IMR-90 (cell line): ENCODE measurements at regions not wholly inside any gene's neighbourhood (a gene's known extent, or its start where the extent isn't known, plus 50 kb on each side); places are given as distances from the start of the nearest gene placed in this dataset.
"Not testable (repeated sequence)": the region's sequence is repeated elsewhere in the genome, so short reads cannot be mapped to it uniquely, and the experiment has no call there.

Experiments
- ATAC-seq: fragments of 200-7000 bp; cut with Tn5 transposase; 2 replicates; pipeline ENCODE4 v1.9.1; 2020; ENCODE audit warnings: low read depth, mild to moderate bottlenecking, moderate library complexity
- BruUV-seq: library from RNA; stranded (reverse); fragments of 400-500 nt; replicated peaks from 2 replicates; lab custom pipeline; 2021; lab: Mats Ljungman, UMichigan
- CTCF ChIA-PET: fragments of 300-600 bp; formaldehyde crosslinking; extraction: SDS; loops from one replicate; lab custom pipeline; 2021; ENCODE audit warnings: antibody characterized with exemption; lab: Yijun Ruan, JAX
- POLR2A ChIA-PET: fragments of 300-600 bp; sonication (Branson Sonifier 250); formaldehyde crosslinking; loops from one replicate; lab custom pipeline; 2022; ENCODE audit warnings: antibody characterized with exemption; ENCODE audit not compliant: unreplicated experiment; lab: Charles Lee
- DNase-seq: peaks from one replicate; pipeline ENCODE4 v3.0.0; 2013
- H2AFZ ChIP-seq: replicated peaks from 2 replicates; pipeline ENCODE3; 2013; ENCODE audit warnings: low read length, mild to moderate bottlenecking; ENCODE audit not compliant: poor library complexity
- H2AK5ac ChIP-seq: 2 replicates; pipeline ENCODE4 v1.6.1; 2013; ENCODE audit warnings: low read depth, low read length, inconsistent platforms
- H2AK9ac ChIP-seq: replicated peaks from 2 replicates; pipeline ENCODE3; 2013; ENCODE audit warnings: mild to moderate bottlenecking, low read depth, low read length, moderate library complexity; ENCODE audit not compliant: poor library complexity
- H2BK120ac ChIP-seq: 2 replicates; pipeline ENCODE4 v1.6.1; 2013; ENCODE audit warnings: low read depth, low read length, inconsistent platforms
- H2BK15ac ChIP-seq: 3 replicates; pipeline ENCODE4 v1.6.1; 2013; ENCODE audit warnings: low read depth, low read length, inconsistent platforms
- H2BK20ac ChIP-seq: 2 replicates; pipeline ENCODE4 v1.6.1; 2013; ENCODE audit warnings: low read depth, mild to moderate bottlenecking, inconsistent platforms, low read length, moderate library complexity
- H2BK5ac ChIP-seq: 2 replicates; pipeline ENCODE4 v1.6.1; 2013; ENCODE audit warnings: mild to moderate bottlenecking, low read depth, low read length, inconsistent platforms; ENCODE audit not compliant: poor library complexity, severe bottlenecking
- H3K14ac ChIP-seq: replicated peaks from 2 replicates; pipeline ENCODE4 v1.6.1; 2013; ENCODE audit warnings: low read depth, low read length, inconsistent platforms
- H3K18ac ChIP-seq: 2 replicates; pipeline ENCODE4 v1.6.1; 2013; ENCODE audit warnings: low read depth, low read length, control low read depth
- H3K23ac ChIP-seq: 2 replicates; pipeline ENCODE4 v1.6.1; 2013; ENCODE audit warnings: low read depth, low read length, inconsistent platforms
- H3K27ac ChIP-seq: 2 replicates; pipeline ENCODE4 v1.5.1; 2013; ENCODE audit warnings: mild to moderate bottlenecking, control low read depth, low read length; ENCODE audit not compliant: insufficient read depth
- H3K27me3 ChIP-seq: 2 replicates; pipeline ENCODE4 v1.6.1; 2013; ENCODE audit warnings: low read length; ENCODE audit not compliant: control insufficient read depth, insufficient read depth
- H3K36me3 ChIP-seq: 2 replicates; pipeline ENCODE4 v1.6.1; 2013; ENCODE audit warnings: low read length, mixed read lengths; ENCODE audit not compliant: control insufficient read depth, insufficient read depth
- H3K4ac ChIP-seq: 2 replicates; pipeline ENCODE4 v1.6.1; 2013; ENCODE audit warnings: low read depth, low read length, inconsistent platforms
- H3K4me1 ChIP-seq: 2 replicates; pipeline ENCODE4 v1.6.1; 2013; ENCODE audit warnings: low read length, mixed read lengths; ENCODE audit not compliant: control insufficient read depth, insufficient read depth
- H3K4me2 ChIP-seq: 2 replicates; pipeline ENCODE4 v1.6.1; 2013; ENCODE audit warnings: low read depth, mild to moderate bottlenecking, control low read depth, low read length, moderate library complexity
- H3K4me3 ChIP-seq: 2 replicates; pipeline ENCODE4 v1.5.1; 2013; ENCODE audit warnings: low read depth, mild to moderate bottlenecking, control low read depth, low read length, moderate library complexity; ENCODE audit not compliant: insufficient read depth
- H3K56ac ChIP-seq: 2 replicates; pipeline ENCODE4 v1.6.1; 2013; ENCODE audit warnings: low read length, inconsistent platforms; ENCODE audit not compliant: insufficient read depth; ENCODE audit errors: extremely low read depth
- H3K79me1 ChIP-seq, 2 experiments: 2 replicates each; pipeline ENCODE4 v1.6.1; 2013; ENCODE audit warnings: low read length in 2 of 2, inconsistent platforms in 1 of 2, low read depth in 1 of 2
- H3K9ac ChIP-seq: 2 replicates; pipeline ENCODE4 v1.6.1; 2013; ENCODE audit warnings: low read depth, low read length, control low read depth
- H3K9me1 ChIP-seq: 2 replicates; pipeline ENCODE4 v1.6.1; 2013; ENCODE audit warnings: low read length, inconsistent platforms; ENCODE audit not compliant: insufficient read depth
- H3K9me3 ChIP-seq: 2 replicates; pipeline ENCODE4 v1.6.1; 2013; ENCODE audit warnings: low read length; ENCODE audit not compliant: control insufficient read depth, insufficient read depth
- H4K20me1 ChIP-seq: 2 replicates; pipeline ENCODE4 v1.6.1; 2013; ENCODE audit warnings: low read length, inconsistent platforms; ENCODE audit not compliant: insufficient read depth
- H4K5ac ChIP-seq: 2 replicates; pipeline ENCODE4 v1.6.1; 2013; ENCODE audit warnings: mild to moderate bottlenecking, low read depth, low read length, control low read depth
- H4K8ac ChIP-seq, 2 experiments: 2 replicates each; pipeline ENCODE4 v1.6.1; 2013; ENCODE audit warnings: low read depth in 2 of 2, low read length in 2 of 2, control low read depth in 1 of 2, inconsistent platforms in 1 of 2
- H4K91ac ChIP-seq: 2 replicates; pipeline ENCODE4 v1.6.1; 2013; ENCODE audit warnings: low read depth, low read length, inconsistent platforms; ENCODE audit not compliant: insufficient read depth
- CEBPB ChIP-seq: IDR thresholded peaks from 2 replicates; pipeline ENCODE4 v1.6.1; 2012; ENCODE audit warnings: low read depth, low read length, improper control_type of control experiment
- CHD1 ChIP-seq: IDR thresholded peaks from 2 replicates; pipeline ENCODE4 v1.6.1; 2012; ENCODE audit warnings: low read depth, low read length, improper control_type of control experiment
- FOS ChIP-seq: fragments of 150-350 bp; IDR thresholded peaks from 2 replicates; pipeline ENCODE4 v1.6.1; 2016; ENCODE audit warnings: low read depth, low read length
- MAFK ChIP-seq: IDR thresholded peaks from 2 replicates; pipeline ENCODE4 v1.6.1; 2012; ENCODE audit warnings: low read depth, low read length, improper control_type of control experiment
- POLR2A ChIP-seq: IDR thresholded peaks from 2 replicates; pipeline ENCODE4 v1.6.1; 2012; ENCODE audit warnings: mild to moderate bottlenecking, low read depth, low read length
- RAD21 ChIP-seq: IDR thresholded peaks from 2 replicates; pipeline ENCODE4 v1.6.1; 2012; ENCODE audit warnings: low read length, improper control_type of control experiment
- WGBS, 2 experiments: methylation state at CpG; one replicate each; pipeline versions ENCODE4 v1.1.5 to v1.1.7; 2013; ENCODE audit warnings: missing lambda C conversion rate in 2 of 2; ENCODE audit not compliant: insufficient read length in 1 of 2; ENCODE audit errors: extremely low coverage in 2 of 2; 5-methylcytosine and 5-hydroxymethylcytosine counted together
- dilution Hi-C: fragments of 300-500 bp; cut with HindIII; formaldehyde crosslinking; loops from one replicate; pipeline ENCODE4 v1.14.3; 2018; ENCODE audit warnings: low sequenced_read_pairs; ENCODE audit not compliant: unreplicated experiment
- in situ Hi-C: fragments of 300-500 bp; cut with MboI; formaldehyde crosslinking; loops from 3 replicates; pipeline ENCODE4 v1.14.3; 2019; ENCODE audit warnings: low sequenced_read_pairs, inconsistent platforms, mixed read lengths
- intact Hi-C: fragments of 100-400 bp; cut with micrococcal nuclease; formaldehyde crosslinking; loops from 2 replicates; pipeline ENCODE4 v1.10.0; 2022

DNA sequence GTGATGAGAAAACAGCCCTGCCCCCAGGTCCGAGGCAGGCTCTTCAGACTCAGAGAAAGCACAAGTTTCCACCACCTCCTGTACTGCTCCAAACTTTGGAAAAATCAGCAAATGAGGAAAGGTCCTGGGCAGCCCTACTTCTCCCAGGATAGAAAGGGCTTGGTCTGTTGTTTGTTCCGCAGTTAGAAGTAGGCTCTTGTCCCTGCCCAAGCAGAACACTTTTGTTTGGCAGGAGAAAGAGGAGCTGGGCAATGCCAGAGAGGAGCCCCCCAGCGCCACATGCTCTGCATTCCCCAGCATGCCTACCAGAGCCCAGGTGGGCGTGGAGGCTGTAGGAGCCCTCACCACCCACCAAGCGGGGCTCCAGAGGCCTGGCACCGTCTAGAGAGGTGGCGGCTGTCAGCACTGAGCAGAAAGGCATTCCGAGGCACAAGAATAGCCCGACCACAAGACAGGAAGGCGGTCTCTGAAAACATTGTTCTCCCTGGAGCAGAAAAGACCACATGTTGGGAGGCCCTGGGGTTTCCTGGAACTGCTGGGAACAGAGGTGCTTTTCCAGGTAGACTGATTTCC is 90.3 kb upstream of the CD82 start:
- ATAC-seq = no peak
- Histone ChIP-seq H3K14ac (no peak overlapping the region), H3K79me1 (no peaks in the 10 kb centered on the region), H4K91ac (no peak overlapping the region), H3K18ac (no peak overlapping the region), H4K8ac (no peak overlapping the region), H3K4me3 (no peak overlapping the region), H3K4me2 (no peak overlapping the region), H3K27me3 (peaks cover 15% of the 10 kb centered on the region), H3K9me3 (no peaks in the 10 kb centered on the region), H3K36me3 (no peaks in the 10 kb centered on the region), H2AFZ (no peak overlapping the region), H2BK120ac (no peak overlapping the region), H3K9me1 (no peaks in the 10 kb centered on the region), H2AK9ac (no peak overlapping the region), H3K23ac (no peak overlapping the region), H3K56ac (no peak overlapping the region), H3K4me1 (no peaks in the 10 kb centered on the region), H4K5ac (no peak overlapping the region), H2BK5ac (no peak overlapping the region), H2AK5ac (no peak overlapping the region), H2BK20ac (no peak overlapping the region), H3K27ac (no peak overlapping the region), H3K4ac (no peak overlapping the region), H3K9ac (no peak overlapping the region), H4K20me1 (no peaks in the 10 kb centered on the region), H2BK15ac (no peak overlapping the region)
- CTCF ChIA-PET = no interaction called here
- intact Hi-C loops (no loop called here), in situ Hi-C loops (no loop called here), dilution Hi-C loops (no loop called here)
- DNase-seq = no peak
- TF ChIP-seq RAD21 = no peak
- no peak for TF ChIP-seq CEBPB
- no peak for TF ChIP-seq POLR2A
- no peak for TF ChIP-seq CHD1
- TF ChIP-seq MAFK = no peak
- TF ChIP-seq FOS = no peak
- no TSS peak for BruUV-seq
- 49% methylated on average over 8 of the region's 10 CpGs; no CpG with 5 or more reads in 1 of the 2 experiments for WGBS, 2 experiments
- POLR2A ChIA-PET = no interaction called here

DNA sequence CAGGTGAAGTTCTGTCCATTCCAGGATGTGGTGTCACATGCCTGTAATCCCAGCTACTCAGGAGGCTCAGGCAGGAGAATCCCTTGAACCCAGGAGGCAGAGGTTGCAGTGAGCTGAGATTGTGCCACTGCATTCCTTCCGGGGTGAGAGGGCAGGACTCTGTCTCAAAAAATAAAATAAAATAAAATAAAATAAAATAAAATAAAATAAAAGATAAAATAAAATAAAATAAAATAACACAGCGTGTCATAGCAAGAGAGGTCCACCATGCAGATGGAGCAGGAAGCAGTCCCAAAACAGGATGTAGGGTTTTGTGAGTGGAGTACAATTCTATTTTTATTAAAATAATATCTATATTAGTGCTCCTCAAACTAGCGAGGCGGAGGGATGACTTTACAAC is 83.1 kb upstream of the CD82 start:
- not testable (repeated sequence) for ATAC-seq

More for the DNA sequence above, 83.1 kb upstream of the CD82 start:
- H2BK15ac ChIP-seq, BruUV-seq, H2BK20ac ChIP-seq, intact Hi-C loops, H3K27ac ChIP-seq, H3K18ac ChIP-seq, H4K91ac ChIP-seq, H3K9ac ChIP-seq, H2AK9ac ChIP-seq, H3K14ac ChIP-seq, H2AK5ac ChIP-seq, in situ Hi-C loops, H3K23ac ChIP-seq, DNase-seq, H2AFZ ChIP-seq, H2BK120ac ChIP-seq, H4K20me1 ChIP-seq, H3K9me3 ChIP-seq, dilution Hi-C loops, H3K27me3 ChIP-seq, H3K56ac ChIP-seq, H3K4me2 ChIP-seq, H4K5ac ChIP-seq, H2BK5ac ChIP-seq, CTCF ChIA-PET, H3K4me1 ChIP-seq, H3K4me3 ChIP-seq, POLR2A ChIA-PET, H4K8ac ChIP-seq, H3K36me3 ChIP-seq, H3K4ac ChIP-seq, H3K79me1 ChIP-seq, H3K9me1 ChIP-seq: not testable (repeated sequence)
- WGBS, 2 experiments = no CpG with 5 or more reads among the region's 4 CpGs
